ENCODE measurements at regions not wholly inside any gene's neighbourhood (a gene's known extent, or its start where the extent isn't known, plus 50 kb on each side); places are given as distances from the start of the nearest gene placed in this dataset.

- DNase-seq (ENCODE audit: low spot score): no peak
These were observed 376.7 kb downstream of the DNAH5 start for GRCh38 chr5:13567819-13568218.

GRCh38 chr5:13566871-13567339 lies 377.6 kb downstream of the DNAH5 start:
- DNase-seq (ENCODE audit: low spot score): no peak

GRCh38 chr5:13558408-13558807 lies 386.1 kb downstream of the DNAH5 start:
- DNase-seq (ENCODE audit: low spot score): no peak

GRCh38 chr5:13553896-13554295 lies 390.6 kb downstream of the DNAH5 start:
- peak; percentile 79 for DNase-seq (ENCODE audit: low spot score)

GRCh38 chr5:13552361-13552760 lies 392.1 kb downstream of the DNAH5 start:
- no peak for DNase-seq (ENCODE audit: low spot score)

- DNase-seq (ENCODE audit: low spot score): no peak
These were observed 392.8 kb downstream of the DNAH5 start for GRCh38 chr5:13551645-13552044.

GRCh38 chr5:13540168-13540750 lies 404.2 kb downstream of the DNAH5 start:
- no peak for DNase-seq (ENCODE audit: low spot score)

GRCh38 chr5:13536933-13537332 lies 407.6 kb downstream of the DNAH5 start:
- no peak for DNase-seq (ENCODE audit: low spot score)

- DNase-seq (ENCODE audit: low spot score): no peak
These were observed 410.7 kb downstream of the DNAH5 start for GRCh38 chr5:13533833-13534232.

- no peak for DNase-seq (ENCODE audit: low spot score)
These were observed 415.2 kb downstream of the DNAH5 start for GRCh38 chr5:13529300-13529699.

GRCh38 chr5:13524936-13525335 lies 419.6 kb downstream of the DNAH5 start:
- no peak for DNase-seq (ENCODE audit: low spot score)

- no peak for DNase-seq (ENCODE audit: low spot score)
These were observed 425.4 kb downstream of the DNAH5 start for GRCh38 chr5:13519131-13519530.

- DNase-seq (ENCODE audit: low spot score): no peak
These were observed 428.3 kb downstream of the DNAH5 start for GRCh38 chr5:13516195-13516594.

- no peak for DNase-seq (ENCODE audit: low spot score)
These were observed 433.0 kb downstream of the DNAH5 start for GRCh38 chr5:13511442-13511841.

GRCh38 chr5:13510616-13511015 lies 433.9 kb downstream of the DNAH5 start:
- no peak for DNase-seq (ENCODE audit: low spot score)

- no peak for DNase-seq (ENCODE audit: low spot score)
These were observed 435.9 kb downstream of the DNAH5 start for GRCh38 chr5:13508559-13508958.

GRCh38 chr5:13505326-13505725 lies 439.2 kb downstream of the DNAH5 start:
- DNase-seq (ENCODE audit: low spot score): no peak

- no peak for DNase-seq (ENCODE audit: low spot score)
These were observed 441.5 kb downstream of the DNAH5 start for GRCh38 chr5:13503017-13503416.

GRCh38 chr5:13501176-13501575 lies 443.3 kb downstream of the DNAH5 start:
- no peak for DNase-seq (ENCODE audit: low spot score)

- no peak for DNase-seq (ENCODE audit: low spot score)
These were observed 446.2 kb downstream of the DNAH5 start for GRCh38 chr5:13498279-13498678.

- DNase-seq (ENCODE audit: low spot score): no peak
These were observed 456.1 kb downstream of the DNAH5 start for GRCh38 chr5:13488254-13488931.

- DNase-seq (ENCODE audit: low spot score): no peak
These were observed 463.7 kb downstream of the DNAH5 start for GRCh38 chr5:13480834-13481233.

- peak; percentile 52 for DNase-seq (ENCODE audit: low spot score)
These were observed 465.5 kb downstream of the DNAH5 start for GRCh38 chr5:13478831-13479465.

Data from ecto neural progenitor cell (in vitro differentiated cells).